A549 (cell line): ENCODE measurements at regions not wholly inside any gene's neighbourhood (a gene's known extent, or its start where the extent isn't known, plus 50 kb on each side); places are given as distances from the start of the nearest gene placed in this dataset.

ENCODE experiments used
- ATAC-seq, 2 experiments: fragments of 200-7000 bp in 1 of 2; fragments of >200 bp in 1 of 2; cut with Nextera tagmentation in 1 of 2; cut with Tn5 transposase in 1 of 2; 3 replicates each; pipeline versions ENCODE4 v1.8.0 to v1.9.1; 2018 to 2020; ENCODE audit warnings: mild to moderate bottlenecking in 1 of 2, moderate library complexity in 1 of 2
- CTCF ChIA-PET: fragments of 300-600 bp; sonication (Branson Sonifier 250); formaldehyde crosslinking; extraction: SDS; loops from one replicate; lab custom pipeline; 2021; ENCODE audit warnings: antibody characterized with exemption, inconsistent platforms; lab: Yijun Ruan, JAX
- POLR2A ChIA-PET: fragments of 350-600 bp; formaldehyde crosslinking; extraction: SDS; loops from one replicate; lab custom pipeline; 2021; ENCODE audit warnings: antibody characterized with exemption, inconsistent platforms; lab: Yijun Ruan, JAX
- DNase-seq, 2 experiments: peaks; one replicate each; pipeline versions ENCODE4 v3.0.0 to v3.0.0-alpha.2; 2011 to 2016; ENCODE audit warnings: low read depth in 1 of 2, low spot score in 1 of 2
- FAIRE-seq: peaks from 2 replicates; lab custom pipeline; 2011; peaks lifted over from hg19 to GRCh38; lab: Jason Lieb, UNC
- H3K27ac ChIP-seq, 2 experiments: fragments of >200 bp; sonication (Bioruptor Twin); formaldehyde crosslinking; 3 replicates each; pipeline ENCODE4 v1.5.1; 2016 to 2017
- H3K4me1 ChIP-seq: fragments of >200 bp; sonication (Bioruptor Twin); formaldehyde crosslinking; 3 replicates; pipeline ENCODE4 v1.6.1; 2016
- H3K4me2 ChIP-seq: fragments of >200 bp; sonication (Bioruptor Twin); formaldehyde crosslinking; 3 replicates; pipeline ENCODE4 v1.6.1; 2016
- H3K4me3 ChIP-seq: fragments of >200 bp; sonication (Bioruptor Twin); formaldehyde crosslinking; 3 replicates; pipeline ENCODE4 v1.5.1; 2016
- H3K9me3 ChIP-seq: fragments of >200 bp; sonication (Bioruptor Twin); formaldehyde crosslinking; 3 replicates; pipeline ENCODE4 v1.6.1; 2016
- ATOH8 ChIP-seq: fragments of 250-450 bp; sonication (Bioruptor Pico); IDR thresholded peaks from 2 replicates; pipeline ENCODE4 v1.5.0; 2020; ENCODE audit warnings: low read depth, mild to moderate bottlenecking, moderate library complexity
- BHLHE40 ChIP-seq: IDR thresholded peaks from 2 replicates; pipeline ENCODE4 v1.6.1; 2012; ENCODE audit warnings: low read depth, low read length, inconsistent platforms
- CBX2 ChIP-seq: fragments of 200-600 bp; sonication (generic); IDR thresholded peaks from 2 replicates; pipeline ENCODE4 v1.6.1; 2016; ENCODE audit warnings: low read depth, mild to moderate bottlenecking, borderline replicate concordance
- EHMT2 ChIP-seq: fragments of 200-600 bp; sonication (generic); IDR thresholded peaks from 2 replicates; pipeline ENCODE4 v1.6.1; 2016; ENCODE audit warnings: antibody characterized with exemption, low read depth, mild to moderate bottlenecking, moderate library complexity
- ELK1 ChIP-seq: fragments of 150-350 bp; IDR thresholded peaks from 2 replicates; pipeline ENCODE4 v1.6.1; 2014; ENCODE audit warnings: low read depth, mild to moderate bottlenecking, low read length
- FOXS1 ChIP-seq: fragments of 250-450 bp; sonication (Bioruptor Pico); IDR thresholded peaks from 2 replicates; pipeline ENCODE4 v1.5.0; 2020; ENCODE audit warnings: mild to moderate bottlenecking, moderate library complexity
- HES2 ChIP-seq: fragments of >200 bp; sonication (Bioruptor Twin); formaldehyde crosslinking; IDR thresholded peaks from 2 replicates; pipeline ENCODE4 v1.6.1; 2016
- HOXA7 ChIP-seq: fragments of 250-450 bp; sonication (Bioruptor Pico); IDR thresholded peaks from 2 replicates; pipeline ENCODE4 v1.5.0; 2020; ENCODE audit warnings: mild to moderate bottlenecking, moderate library complexity
- HOXB13 ChIP-seq: fragments of 250-450 bp; sonication (Bioruptor Pico); IDR thresholded peaks from 2 replicates; pipeline ENCODE4 v1.5.0; 2020; ENCODE audit warnings: low read depth, mild to moderate bottlenecking, moderate library complexity
- JUN ChIP-seq, 2 experiments: fragments of >200 bp; sonication (Bioruptor Twin); formaldehyde crosslinking; IDR thresholded peaks; 2 replicates in 1 of 2; 3 replicates in 1 of 2; pipeline ENCODE4 v1.6.1; 2016 to 2017
- MYC ChIP-seq: IDR thresholded peaks from 2 replicates; pipeline ENCODE4 v1.6.1; 2012; ENCODE audit warnings: mild to moderate bottlenecking, inconsistent platforms, low read length, improper control_type of control experiment, borderline replicate concordance
- NPAS2 ChIP-seq: fragments of 250-450 bp; sonication (Bioruptor Pico); IDR thresholded peaks from 2 replicates; pipeline ENCODE4 v1.8.0; 2022; ENCODE audit warnings: mild to moderate bottlenecking, moderate library complexity, borderline replicate concordance
- NR3C1 ChIP-seq: fragments of >200 bp; sonication (Bioruptor Twin); formaldehyde crosslinking; IDR thresholded peaks from 3 replicates; pipeline ENCODE4 v1.6.1; 2017
- POLR2AphosphoS2 ChIP-seq: conservative IDR thresholded peaks from 2 replicates; pipeline ENCODE4 v1.6.1; 2012; ENCODE audit warnings: low read length, improper control_type of control experiment, inconsistent platforms
- RAD21 ChIP-seq, 2 experiments: fragments of >200 bp in 1 of 2; sonication (Bioruptor Twin) in 1 of 2; formaldehyde crosslinking in 1 of 2; IDR thresholded peaks in 1 of 2; conservative IDR thresholded peaks in 1 of 2; 2 replicates in 1 of 2; 3 replicates in 1 of 2; pipeline ENCODE4 v1.6.1; 2012 to 2018; ENCODE audit warnings: inconsistent platforms in 1 of 2
- RCOR1 ChIP-seq: fragments of 150-350 bp; IDR thresholded peaks from 2 replicates; pipeline ENCODE4 v1.6.1; 2014; ENCODE audit warnings: antibody characterized with exemption, low read length, low read depth
- REST ChIP-seq: fragments of 200-600 bp; sonication (generic); IDR thresholded peaks from 2 replicates; pipeline ENCODE4 v1.6.1; 2016; ENCODE audit warnings: antibody characterized with exemption, mild to moderate bottlenecking, moderate library complexity
- RNF2 ChIP-seq: fragments of 200-600 bp; sonication (generic); IDR thresholded peaks from 2 replicates; pipeline ENCODE4 v1.6.1; 2016; ENCODE audit warnings: low read depth, mild to moderate bottlenecking, antibody characterized with exemption, moderate library complexity, borderline replicate concordance
- SMC3 ChIP-seq: fragments of >200 bp; sonication (Bioruptor Twin); formaldehyde crosslinking; IDR thresholded peaks from 3 replicates; pipeline ENCODE4 v1.6.1; 2018; ENCODE audit warnings: inconsistent platforms
- TFCP2L1 ChIP-seq: fragments of 250-450 bp; sonication (Bioruptor Pico); IDR thresholded peaks from 2 replicates; pipeline ENCODE4 v1.5.0; 2021; ENCODE audit warnings: mild to moderate bottlenecking
- USF2 ChIP-seq: fragments of 450-650 bp; IDR thresholded peaks from 2 replicates; pipeline ENCODE4 v1.6.1; 2014; ENCODE audit warnings: antibody characterized with exemption
- ZNF302 ChIP-seq: fragments of 250-450 bp; sonication (Bioruptor Pico); IDR thresholded peaks from 2 replicates; pipeline ENCODE4 v1.9.0; 2021; ENCODE audit warnings: inconsistent platforms, mild to moderate bottlenecking, moderate library complexity
- WGBS: methylation state at CpG from one replicate; pipeline ENCODE4 v1.1.6; 2017; ENCODE audit errors: missing lambda C conversion rate; 5-methylcytosine and 5-hydroxymethylcytosine counted together

- Histone ChIP-seq H3K27ac (no peak overlapping the region), H3K4me2 (no peak overlapping the region), H3K4me3 (no peak overlapping the region), H3K4me1 (no peaks in the 10 kb centered on the region), H3K9me3 (no peaks in the 10 kb centered on the region)
- WGBS, result 42% methylated on average over 2 of the region's 2 CpGs
- DNase-seq (no peak), FAIRE-seq (no peak), ATAC-seq (no peak)
- no peak for TF ChIP-seq ZNF302 (CRISPR knock-in tag)
- TF ChIP-seq HOXA7 (CRISPR knock-in tag), result no peak
- no peak for TF ChIP-seq ELK1
- no peak for TF ChIP-seq USF2
- TF ChIP-seq HES2, result no peak
- no peak for TF ChIP-seq POLR2AphosphoS2
- no peak for TF ChIP-seq NPAS2 (CRISPR knock-in tag)
- no peak for TF ChIP-seq SMC3
- no peak for TF ChIP-seq RCOR1
- TF ChIP-seq ATOH8 (CRISPR knock-in tag), result no peak
- no peak for TF ChIP-seq HOXB13 (CRISPR knock-in tag)
- TF ChIP-seq TFCP2L1 (CRISPR knock-in tag), result no peak
- TF ChIP-seq JUN (IDR thresholded peaks at IDR 0.05), result no peak
- TF ChIP-seq FOXS1 (CRISPR knock-in tag), result no peak
- TF ChIP-seq NR3C1, result no peak
- no peak for TF ChIP-seq MYC
- no peak for TF ChIP-seq RNF2
- TF ChIP-seq EHMT2, result no peak
- TF ChIP-seq CBX2, result no peak
- TF ChIP-seq, all 56 proteins: peak for 0
- POLR2A ChIA-PET, result no interaction called here
- CTCF ChIA-PET, result no interaction called here
These were observed 1005.9 kb downstream of the PDHA2 start for GRCh38 chr4:96845819-96846218.

GRCh38 chr4:96874657-96875056 lies 1034.8 kb downstream of the PDHA2 start:
- no peak for FAIRE-seq
- Histone ChIP-seq H3K4me3 (no peak overlapping the region), H3K4me2 (no peak overlapping the region), H3K9me3 (no peaks in the 10 kb centered on the region), H3K4me1 (no peaks in the 10 kb centered on the region), H3K27ac (no peak overlapping the region)
- WGBS, result 0% methylated on average over 1 of the region's 1 CpG
- DNase-seq, result no peak
- CTCF ChIA-PET, result interaction anchor here (0.6 kb wide), 1 partner anchor 603 kb away, joined by 3 read pairs; no protein-coding TSS in a partner anchor
- TF ChIP-seq ELK1 (no peak), POLR2AphosphoS2 (no peak), RAD21 (conservative IDR thresholded peaks at IDR 0.05 in 1 of 2, IDR thresholded peaks at IDR 0.05 in 1 of 2) (no peak), REST (no peak), BHLHE40 (no peak), CBX2 (no peak)
- POLR2A ChIA-PET, result no interaction called here
- no peak for ATAC-seq
